OCI-LY1 (cell line): ENCODE measurements at regions not wholly inside any gene's neighbourhood (a gene's known extent, or its start where the extent isn't known, plus 50 kb on each side); places are given as distances from the start of the nearest gene placed in this dataset.

Source experiments
- EZH2 ChIP-seq: fragments of 200-600 bp; sonication (generic), shearing (Covaris generic); IDR thresholded peaks from 2 replicates; pipeline ENCODE4 v1.8.0; 2017; ENCODE audit warnings: borderline replicate concordance, mixed run types, mild to moderate bottlenecking, antibody characterized with exemption, low read length, moderate library complexity, mixed read lengths
- TF ChIP-seq, protein P1 (sequence below): fragments of 200-600 bp; sonication (generic), shearing (Covaris generic); IDR thresholded peaks from 2 replicates; pipeline ENCODE4 v1.5.1; 2017; ENCODE audit warnings: mild to moderate bottlenecking, antibody characterized with exemption, low read length, moderate library complexity, mixed read lengths

DNA sequence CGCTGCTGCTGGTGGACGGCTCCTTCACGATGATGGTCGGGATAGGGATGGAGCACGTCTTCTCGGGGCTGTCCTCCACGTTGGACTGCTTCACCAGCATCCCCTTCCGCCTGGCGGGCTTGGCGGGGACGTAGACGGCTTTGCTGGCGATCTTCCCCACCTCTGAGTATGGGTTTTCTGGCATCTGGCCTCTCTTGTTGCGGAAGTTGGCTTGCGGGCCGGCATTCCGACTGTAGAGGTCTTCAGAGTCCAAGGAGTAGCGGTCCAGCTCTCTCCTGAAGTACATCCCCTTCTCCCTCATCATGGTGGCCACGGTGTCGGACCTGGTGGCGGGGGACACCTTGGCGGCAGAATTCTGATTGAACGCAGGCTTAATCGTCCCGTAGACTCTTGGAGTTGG, 88.8 kb downstream of the CTTN start:
- no peak for TF ChIP-seq EZH2
- TF ChIP-seq, protein P1, sequence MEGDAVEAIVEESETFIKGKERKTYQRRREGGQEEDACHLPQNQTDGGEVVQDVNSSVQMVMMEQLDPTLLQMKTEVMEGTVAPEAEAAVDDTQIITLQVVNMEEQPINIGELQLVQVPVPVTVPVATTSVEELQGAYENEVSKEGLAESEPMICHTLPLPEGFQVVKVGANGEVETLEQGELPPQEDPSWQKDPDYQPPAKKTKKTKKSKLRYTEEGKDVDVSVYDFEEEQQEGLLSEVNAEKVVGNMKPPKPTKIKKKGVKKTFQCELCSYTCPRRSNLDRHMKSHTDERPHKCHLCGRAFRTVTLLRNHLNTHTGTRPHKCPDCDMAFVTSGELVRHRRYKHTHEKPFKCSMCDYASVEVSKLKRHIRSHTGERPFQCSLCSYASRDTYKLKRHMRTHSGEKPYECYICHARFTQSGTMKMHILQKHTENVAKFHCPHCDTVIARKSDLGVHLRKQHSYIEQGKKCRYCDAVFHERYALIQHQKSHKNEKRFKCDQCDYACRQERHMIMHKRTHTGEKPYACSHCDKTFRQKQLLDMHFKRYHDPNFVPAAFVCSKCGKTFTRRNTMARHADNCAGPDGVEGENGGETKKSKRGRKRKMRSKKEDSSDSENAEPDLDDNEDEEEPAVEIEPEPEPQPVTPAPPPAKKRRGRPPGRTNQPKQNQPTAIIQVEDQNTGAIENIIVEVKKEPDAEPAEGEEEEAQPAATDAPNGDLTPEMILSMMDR, result no peak
